ENCODE measurements at regions not wholly inside any gene's neighbourhood (a gene's known extent, or its start where the extent isn't known, plus 50 kb on each side); places are given as distances from the start of the nearest gene placed in this dataset.
"Not testable (repeated sequence)": the region's sequence is repeated elsewhere in the genome, so short reads cannot be mapped to it uniquely, and the experiment has no call there.

- H3K36me3 ChIP-seq (ENCODE audit: insufficient read depth, low read length): no peaks in the 10 kb centered on the region
- H3K4me1 ChIP-seq (ENCODE audit: insufficient read depth, low read length): no peaks in the 10 kb centered on the region
- no peaks in the 10 kb centered on the region for H3K27me3 ChIP-seq (ENCODE audit: control insufficient read depth in 1 of 2, insufficient read depth in 2 of 2, low read length in 2 of 2)
- H3K9ac ChIP-seq (ENCODE audit: low read length): no peak overlapping the region
- no peaks in the 10 kb centered on the region for H3K9me3 ChIP-seq (ENCODE audit: low read length)
- no peak overlapping the region for H3K4me3 ChIP-seq (ENCODE audit: low read depth in 1 of 2, low read length in 2 of 2)
- H3K27ac ChIP-seq (ENCODE audit: low read depth, low read length): no peak overlapping the region
Measured at GRCh38 chr4:29104694-29105093, 1615.5 kb upstream of the PCDH7 start.

GRCh38 chr4:29113960-29114359 lies 1606.2 kb upstream of the PCDH7 start:
- Histone ChIP-seq H3K9ac (ENCODE audit: low read length) (no peak overlapping the region), H3K36me3 (ENCODE audit: insufficient read depth, low read length) (no peaks in the 10 kb centered on the region), H3K27ac (ENCODE audit: low read depth, low read length) (no peak overlapping the region), H3K4me1 (ENCODE audit: insufficient read depth, low read length) (no peaks in the 10 kb centered on the region), H3K27me3 (ENCODE audit: control insufficient read depth in 1 of 2, insufficient read depth in 2 of 2, low read length in 2 of 2) (no peaks in the 10 kb centered on the region), H3K4me3 (ENCODE audit: low read depth in 1 of 2, low read length in 2 of 2) (no peak overlapping the region), H3K9me3 (ENCODE audit: low read length) (no peaks in the 10 kb centered on the region)

GRCh38 chr4:29117231-29117722 lies 1602.9 kb upstream of the PCDH7 start:
- not testable (repeated sequence) for H3K9ac ChIP-seq (ENCODE audit: low read length); H3K4me3 ChIP-seq (ENCODE audit: low read depth in 1 of 2, low read length in 2 of 2); H3K27me3 ChIP-seq (ENCODE audit: control insufficient read depth in 1 of 2, insufficient read depth in 2 of 2, low read length in 2 of 2); H3K4me1 ChIP-seq (ENCODE audit: insufficient read depth, low read length); H3K27ac ChIP-seq (ENCODE audit: low read depth, low read length); H3K36me3 ChIP-seq (ENCODE audit: insufficient read depth, low read length); H3K9me3 ChIP-seq (ENCODE audit: low read length)

GRCh38 chr4:29121586-29121985 lies 1598.6 kb upstream of the PCDH7 start:
- Histone ChIP-seq H3K9ac (ENCODE audit: low read length) (no peak overlapping the region), H3K9me3 (ENCODE audit: low read length) (no peaks in the 10 kb centered on the region), H3K27me3 (ENCODE audit: control insufficient read depth in 1 of 2, insufficient read depth in 2 of 2, low read length in 2 of 2) (no peaks in the 10 kb centered on the region), H3K4me3 (ENCODE audit: low read depth in 1 of 2, low read length in 2 of 2) (no peak overlapping the region), H3K36me3 (ENCODE audit: insufficient read depth, low read length) (no peaks in the 10 kb centered on the region), H3K4me1 (ENCODE audit: insufficient read depth, low read length) (no peaks in the 10 kb centered on the region), H3K27ac (ENCODE audit: low read depth, low read length) (no peak overlapping the region)

- H3K4me1 ChIP-seq (ENCODE audit: insufficient read depth, low read length): no peaks in the 10 kb centered on the region
- H3K36me3 ChIP-seq (ENCODE audit: insufficient read depth, low read length): no peaks in the 10 kb centered on the region
- H3K9ac ChIP-seq (ENCODE audit: low read length): no peak overlapping the region
- no peaks in the 10 kb centered on the region for H3K9me3 ChIP-seq (ENCODE audit: low read length)
- H3K27me3 ChIP-seq (ENCODE audit: control insufficient read depth in 1 of 2, insufficient read depth in 2 of 2, low read length in 2 of 2): no peaks in the 10 kb centered on the region
- H3K27ac ChIP-seq (ENCODE audit: low read depth, low read length): no peak overlapping the region
- H3K4me3 ChIP-seq (ENCODE audit: low read depth in 1 of 2, low read length in 2 of 2): no peak overlapping the region
Measured at GRCh38 chr4:29128810-29129209, 1591.4 kb upstream of the PCDH7 start.

- H3K9me3 ChIP-seq (ENCODE audit: low read length): no peaks in the 10 kb centered on the region
- H3K27me3 ChIP-seq (ENCODE audit: control insufficient read depth in 1 of 2, insufficient read depth in 2 of 2, low read length in 2 of 2): no peaks in the 10 kb centered on the region
- H3K27ac ChIP-seq (ENCODE audit: low read depth, low read length): no peak overlapping the region
- H3K4me1 ChIP-seq (ENCODE audit: insufficient read depth, low read length): no peaks in the 10 kb centered on the region
- no peak overlapping the region for H3K4me3 ChIP-seq (ENCODE audit: low read depth in 1 of 2, low read length in 2 of 2)
- H3K36me3 ChIP-seq (ENCODE audit: insufficient read depth, low read length): no peaks in the 10 kb centered on the region
- no peak overlapping the region for H3K9ac ChIP-seq (ENCODE audit: low read length)
Measured at GRCh38 chr4:29131304-29131703, 1588.9 kb upstream of the PCDH7 start.

- no peaks in the 10 kb centered on the region for H3K27me3 ChIP-seq (ENCODE audit: control insufficient read depth in 1 of 2, insufficient read depth in 2 of 2, low read length in 2 of 2)
- H3K9ac ChIP-seq (ENCODE audit: low read length): no peak overlapping the region
- no peaks in the 10 kb centered on the region for H3K9me3 ChIP-seq (ENCODE audit: low read length)
- H3K27ac ChIP-seq (ENCODE audit: low read depth, low read length): no peak overlapping the region
- no peak overlapping the region for H3K4me3 ChIP-seq (ENCODE audit: low read depth in 1 of 2, low read length in 2 of 2)
- no peaks in the 10 kb centered on the region for H3K4me1 ChIP-seq (ENCODE audit: insufficient read depth, low read length)
- H3K36me3 ChIP-seq (ENCODE audit: insufficient read depth, low read length): no peaks in the 10 kb centered on the region
Measured at GRCh38 chr4:29142708-29143107, 1577.5 kb upstream of the PCDH7 start.

- Histone ChIP-seq H3K9ac (ENCODE audit: low read length) (no peak overlapping the region), H3K4me3 (ENCODE audit: low read depth in 1 of 2, low read length in 2 of 2) (no peak overlapping the region), H3K27me3 (ENCODE audit: control insufficient read depth in 1 of 2, insufficient read depth in 2 of 2, low read length in 2 of 2) (no peaks in the 10 kb centered on the region), H3K9me3 (ENCODE audit: low read length) (no peaks in the 10 kb centered on the region), H3K27ac (ENCODE audit: low read depth, low read length) (no peak overlapping the region), H3K4me1 (ENCODE audit: insufficient read depth, low read length) (no peaks in the 10 kb centered on the region), H3K36me3 (ENCODE audit: insufficient read depth, low read length) (no peaks in the 10 kb centered on the region)
Measured at GRCh38 chr4:29151584-29151983, 1568.6 kb upstream of the PCDH7 start.

- Histone ChIP-seq H3K27me3 (ENCODE audit: control insufficient read depth in 1 of 2, insufficient read depth in 2 of 2, low read length in 2 of 2) (no peaks in the 10 kb centered on the region), H3K9ac (ENCODE audit: low read length) (no peak overlapping the region), H3K4me1 (ENCODE audit: insufficient read depth, low read length) (no peaks in the 10 kb centered on the region), H3K27ac (ENCODE audit: low read depth, low read length) (no peak overlapping the region), H3K9me3 (ENCODE audit: low read length) (no peaks in the 10 kb centered on the region), H3K36me3 (ENCODE audit: insufficient read depth, low read length) (no peaks in the 10 kb centered on the region), H3K4me3 (ENCODE audit: low read depth in 1 of 2, low read length in 2 of 2) (no peak overlapping the region)
Measured at GRCh38 chr4:29153642-29154041, 1566.5 kb upstream of the PCDH7 start.

GRCh38 chr4:29175291-29175690 lies 1544.9 kb upstream of the PCDH7 start:
- Histone ChIP-seq H3K27me3 (ENCODE audit: control insufficient read depth in 1 of 2, insufficient read depth in 2 of 2, low read length in 2 of 2) (no peaks in the 10 kb centered on the region), H3K9ac (ENCODE audit: low read length) (no peak overlapping the region), H3K4me1 (ENCODE audit: insufficient read depth, low read length) (no peaks in the 10 kb centered on the region)

GRCh38 chr4:29199025-29199424 lies 1521.1 kb upstream of the PCDH7 start:
- Histone ChIP-seq H3K27me3 (ENCODE audit: control insufficient read depth in 1 of 2, insufficient read depth in 2 of 2, low read length in 2 of 2) (no peaks in the 10 kb centered on the region), H3K9ac (ENCODE audit: low read length) (no peak overlapping the region), H3K4me1 (ENCODE audit: insufficient read depth, low read length) (no peaks in the 10 kb centered on the region), H3K9me3 (ENCODE audit: low read length) (no peaks in the 10 kb centered on the region), H3K27ac (ENCODE audit: low read depth, low read length) (no peak overlapping the region), H3K36me3 (ENCODE audit: insufficient read depth, low read length) (no peaks in the 10 kb centered on the region), H3K4me3 (ENCODE audit: low read depth in 1 of 2, low read length in 2 of 2) (no peak overlapping the region)

More at GRCh38 chr4:29175291-29175690, 1544.9 kb upstream of the PCDH7 start:
- no peak overlapping the region for H3K27ac ChIP-seq (ENCODE audit: low read depth, low read length)
- H3K36me3 ChIP-seq (ENCODE audit: insufficient read depth, low read length): no peaks in the 10 kb centered on the region
- H3K9me3 ChIP-seq (ENCODE audit: low read length): no peaks in the 10 kb centered on the region
- H3K4me3 ChIP-seq (ENCODE audit: low read depth in 1 of 2, low read length in 2 of 2): no peak overlapping the region

- H3K9me3 ChIP-seq (ENCODE audit: low read length): no peaks in the 10 kb centered on the region
- no peak overlapping the region for H3K9ac ChIP-seq (ENCODE audit: low read length)
- H3K27ac ChIP-seq (ENCODE audit: low read depth, low read length): no peak overlapping the region
Measured at GRCh38 chr4:29199485-29199884, 1520.7 kb upstream of the PCDH7 start.

More at GRCh38 chr4:29199485-29199884, 1520.7 kb upstream of the PCDH7 start:
- Histone ChIP-seq H3K27me3 (ENCODE audit: control insufficient read depth in 1 of 2, insufficient read depth in 2 of 2, low read length in 2 of 2) (no peaks in the 10 kb centered on the region), H3K4me1 (ENCODE audit: insufficient read depth, low read length) (no peaks in the 10 kb centered on the region), H3K4me3 (ENCODE audit: low read depth in 1 of 2, low read length in 2 of 2) (no peak overlapping the region), H3K36me3 (ENCODE audit: insufficient read depth, low read length) (no peaks in the 10 kb centered on the region)

Measured in muscle layer of colon (tissue), 2 donors.